ENCODE measurements at regions not wholly inside any gene's neighbourhood (a gene's known extent, or its start where the extent isn't known, plus 50 kb on each side); places are given as distances from the start of the nearest gene placed in this dataset.

- intact Hi-C loops (cut with DNase I): no loop called here
- no peak for DNase-seq
- H3K36me3 ChIP-seq: no peaks in the 10 kb centered on the region
- H3K27me3 ChIP-seq: no peaks in the 10 kb centered on the region
- no peak overlapping the region for H3K4me3 ChIP-seq (replicated peaks in 1 of 3)
- H3K9me3 ChIP-seq: no peaks in the 10 kb centered on the region
- no peaks in the 10 kb centered on the region for H3K4me1 ChIP-seq
- H3K27ac ChIP-seq: no peak overlapping the region
- WGBS, 2 donors: 89 to 98% methylated on average over 2 of the region's 2 CpGs
- TF ChIP-seq POLR2A (IDR thresholded peaks at IDR 0.05) (no peak), CTCF (IDR thresholded peaks at IDR 0.05) (no peak)
These were observed 53.9 kb upstream of the ZNF354A start for GRCh38 chr5:178784391-178784790.

- no peaks in the 10 kb centered on the region for H3K36me3 ChIP-seq
- no peak for DNase-seq
- TF ChIP-seq CTCF (IDR thresholded peaks at IDR 0.05) (no peak), POLR2A (IDR thresholded peaks at IDR 0.05) (no peak)
- H3K4me3 ChIP-seq (replicated peaks in 1 of 3): no peak overlapping the region
- no peak overlapping the region for H3K27ac ChIP-seq
- H3K27me3 ChIP-seq: no peaks in the 10 kb centered on the region
- H3K9me3 ChIP-seq: no peaks in the 10 kb centered on the region
- intact Hi-C loops (cut with DNase I): no loop called here
- no peaks in the 10 kb centered on the region for H3K4me1 ChIP-seq
- 72 to 87% methylated on average over 6 to 14 of the region's 14 CpGs for WGBS, 2 donors
These were observed 51.5 kb upstream of the ZNF354A start for GRCh38 chr5:178781936-178782335.

- H3K4me1 ChIP-seq: no peaks in the 10 kb centered on the region
- H3K27me3 ChIP-seq: no peaks in the 10 kb centered on the region
- 76 to 77% methylated on average over 26 to 27 of the region's 27 CpGs for WGBS, 2 donors
- no peak for DNase-seq
- intact Hi-C loops (cut with DNase I): no loop called here
- no peaks in the 10 kb centered on the region for H3K36me3 ChIP-seq
- no peak overlapping the region for H3K4me3 ChIP-seq (replicated peaks in 1 of 3)
- no peak for TF ChIP-seq CTCF (IDR thresholded peaks at IDR 0.05)
- TF ChIP-seq POLR2A (IDR thresholded peaks at IDR 0.05): no peak
- no peak overlapping the region for H3K27ac ChIP-seq
- no peaks in the 10 kb centered on the region for H3K9me3 ChIP-seq
These were observed 50.4 kb upstream of the ZNF354A start for GRCh38 chr5:178780581-178781498.

All from thyroid gland (tissue), 4 donors.